H9 (cell line): ENCODE measurements at regions not wholly inside any gene's neighbourhood (a gene's known extent, or its start where the extent isn't known, plus 50 kb on each side); places are given as distances from the start of the nearest gene placed in this dataset.

Experiments used
- DNase-seq: peaks from one replicate; pipeline ENCODE4 v3.0.0-alpha.2; 2017
- H2AFZ ChIP-seq: one replicate; pipeline ENCODE4 v1.6.1; 2013; ENCODE audit warnings: mild to moderate bottlenecking, low read length, control low read depth, moderate library complexity
- H2AK5ac ChIP-seq: 2 replicates; pipeline ENCODE4 v1.6.1; 2013; ENCODE audit warnings: low read length, control low read depth, mixed read lengths; ENCODE audit not compliant: insufficient read length
- H2BK120ac ChIP-seq: one replicate; pipeline ENCODE4 v1.6.1; 2013; ENCODE audit warnings: low read depth, mild to moderate bottlenecking, low read length, control low read depth, inconsistent platforms; ENCODE audit not compliant: poor library complexity, severe bottlenecking
- H2BK12ac ChIP-seq: 2 replicates; pipeline ENCODE4 v1.6.1; 2013; ENCODE audit warnings: low read length, control low read depth, mixed read lengths, low read depth; ENCODE audit not compliant: insufficient read length
- H2BK15ac ChIP-seq: 2 replicates; pipeline ENCODE4 v1.6.1; 2013; ENCODE audit warnings: low read depth, low read length, control low read depth
- H2BK20ac ChIP-seq: one replicate; pipeline ENCODE4 v1.6.1; 2013; ENCODE audit warnings: low read depth, mild to moderate bottlenecking, low read length, control low read depth, inconsistent platforms; ENCODE audit not compliant: poor library complexity, severe bottlenecking
- H2BK5ac ChIP-seq: 2 replicates; pipeline ENCODE4 v1.6.1; 2013; ENCODE audit warnings: low read length, control low read depth, mixed read lengths; ENCODE audit not compliant: insufficient read length
- H3K14ac ChIP-seq: 2 replicates; pipeline ENCODE4 v1.6.1; 2013; ENCODE audit warnings: low read length, control low read depth; ENCODE audit not compliant: insufficient read depth
- H3K18ac ChIP-seq: 2 replicates; pipeline ENCODE4 v1.6.1; 2013; ENCODE audit warnings: low read depth, mild to moderate bottlenecking, mixed read lengths, low read length, control low read depth; ENCODE audit not compliant: insufficient read length
- H3K23ac ChIP-seq: 2 replicates; pipeline ENCODE4 v1.6.1; 2013; ENCODE audit warnings: low read length, control low read depth, mixed read lengths, low read depth; ENCODE audit not compliant: insufficient read length
- H3K23me2 ChIP-seq: 2 replicates; pipeline ENCODE4 v1.6.1; 2013; ENCODE audit warnings: low read depth, mild to moderate bottlenecking, mixed read lengths, low read length, control low read depth; ENCODE audit not compliant: insufficient read length, poor library complexity, severe bottlenecking
- H3K27ac ChIP-seq: 2 replicates; pipeline ENCODE4 v1.5.1; 2013; ENCODE audit warnings: low read length, control low read depth, mixed read lengths, low read depth; ENCODE audit not compliant: insufficient read length
- H3K27me3 ChIP-seq: 2 replicates; pipeline ENCODE4 v1.6.1; 2013; ENCODE audit warnings: low read length, control low read depth, inconsistent platforms; ENCODE audit not compliant: insufficient read depth
- H3K4ac ChIP-seq: 2 replicates; pipeline ENCODE4 v1.6.1; 2013; ENCODE audit warnings: low read depth, mild to moderate bottlenecking, control low read depth, inconsistent platforms, low read length, moderate library complexity
- H3K4me1 ChIP-seq: 2 replicates; pipeline ENCODE4 v1.6.1; 2013; ENCODE audit warnings: low read length, control low read depth, inconsistent platforms; ENCODE audit not compliant: insufficient read depth
- H3K4me2 ChIP-seq: 2 replicates; pipeline ENCODE4 v1.6.1; 2013; ENCODE audit warnings: low read length, control low read depth, mixed read lengths; ENCODE audit not compliant: insufficient read length, insufficient read depth
- H3K56ac ChIP-seq: 2 replicates; pipeline ENCODE4 v1.6.1; 2013; ENCODE audit warnings: low read depth, mild to moderate bottlenecking, mixed read lengths, low read length, control low read depth; ENCODE audit not compliant: insufficient read length
- H3K79me1 ChIP-seq: 2 replicates; pipeline ENCODE4 v1.6.1; 2013; ENCODE audit warnings: low read depth, mild to moderate bottlenecking, moderate library complexity, low read length, control low read depth, inconsistent platforms; ENCODE audit not compliant: insufficient read depth, poor library complexity, severe bottlenecking
- H3K79me2 ChIP-seq: 2 replicates; pipeline ENCODE4 v1.6.1; 2013; ENCODE audit warnings: low read length, control low read depth, inconsistent platforms; ENCODE audit not compliant: insufficient read depth
- H3K9ac ChIP-seq: 2 replicates; pipeline ENCODE4 v1.6.1; 2013; ENCODE audit warnings: low read length, control low read depth, mixed read lengths; ENCODE audit not compliant: insufficient read length; ENCODE audit errors: extremely low read depth
- H3K9me3 ChIP-seq: one replicate; pipeline ENCODE4 v1.6.1; 2013; ENCODE audit warnings: low read depth, low read length, inconsistent platforms; ENCODE audit not compliant: control insufficient read depth
- H3T11ph ChIP-seq: one replicate; pipeline ENCODE4 v1.6.1; 2013; ENCODE audit warnings: mild to moderate bottlenecking, low read length, control low read depth, inconsistent platforms
- H4K20me1 ChIP-seq: one replicate; pipeline ENCODE4 v1.6.1; 2013; ENCODE audit not compliant: control insufficient read depth, insufficient read length, insufficient read depth
- H4K5ac ChIP-seq: 2 replicates; pipeline ENCODE4 v1.6.1; 2013; ENCODE audit warnings: low read depth, mild to moderate bottlenecking, mixed read lengths, low read length, control low read depth; ENCODE audit not compliant: insufficient read length
- H4K8ac ChIP-seq: replicated peaks from 2 replicates; pipeline ENCODE4 v1.6.1; 2013; ENCODE audit warnings: low read length, control low read depth, mixed read lengths, low read depth; ENCODE audit not compliant: insufficient read length
- H4K91ac ChIP-seq: 2 replicates; pipeline ENCODE4 v1.6.1; 2013; ENCODE audit warnings: low read depth, mild to moderate bottlenecking, moderate library complexity, mixed read lengths, low read length, control low read depth; ENCODE audit not compliant: insufficient read length
- H3K27ac Mint-ChIP-seq, 3 experiments: 2 replicates in 2 of 3; 3 replicates in 1 of 3; pipeline ENCODE4 v1.8.0; 2020 to 2021; ENCODE audit warnings: mixed read lengths in 3 of 3, mild to moderate bottlenecking in 1 of 3, moderate library complexity in 1 of 3
- H3K27me3 Mint-ChIP-seq: 2 replicates; pipeline ENCODE4 v1.8.0; 2021; ENCODE audit warnings: low read depth, mild to moderate bottlenecking, moderate library complexity, mixed read lengths
- H3K36me3 Mint-ChIP-seq, 3 experiments: 2 replicates in 2 of 3; 3 replicates in 1 of 3; pipeline ENCODE4 v1.8.0; 2020 to 2021; ENCODE audit warnings: low read depth in 3 of 3, mixed read lengths in 3 of 3; ENCODE audit not compliant: insufficient read depth in 1 of 3
- H3K4me1 Mint-ChIP-seq, 2 experiments: 2 replicates each; pipeline ENCODE4 v1.8.0; 2020; ENCODE audit warnings: mixed read lengths in 2 of 2
- H3K4me3 Mint-ChIP-seq, 2 experiments: 2 replicates in 1 of 2; 3 replicates in 1 of 2; pipeline ENCODE4 v1.8.0; 2020 to 2021; ENCODE audit warnings: mild to moderate bottlenecking in 2 of 2, mixed read lengths in 2 of 2, moderate library complexity in 1 of 2
- H3K9me3 Mint-ChIP-seq, 2 experiments: 2 replicates in 1 of 2; 3 replicates in 1 of 2; pipeline ENCODE4 v1.8.0; 2020; ENCODE audit warnings: mild to moderate bottlenecking in 2 of 2, mixed read lengths in 2 of 2, moderate library complexity in 1 of 2
- WGBS: extraction: QIAGEN DNeasy Blood & Tissue Kit; methylation state at CpG from one replicate; pipeline ENCODE4 v1.1.7; 2013; ENCODE audit warnings: missing lambda C conversion rate, low lambda C conversion rate, mixed read lengths; ENCODE audit not compliant: insufficient read length; ENCODE audit errors: extremely low coverage; 5-methylcytosine and 5-hydroxymethylcytosine counted together
- TF ChIP-seq, protein P1 (sequence below): fragments of 200-600 bp; sonication (generic); conservative IDR thresholded peaks from 3 replicates; pipeline ENCODE4 v1.8.0; 2021; ENCODE audit warnings: antibody characterized with exemption, mild to moderate bottlenecking

DNA sequence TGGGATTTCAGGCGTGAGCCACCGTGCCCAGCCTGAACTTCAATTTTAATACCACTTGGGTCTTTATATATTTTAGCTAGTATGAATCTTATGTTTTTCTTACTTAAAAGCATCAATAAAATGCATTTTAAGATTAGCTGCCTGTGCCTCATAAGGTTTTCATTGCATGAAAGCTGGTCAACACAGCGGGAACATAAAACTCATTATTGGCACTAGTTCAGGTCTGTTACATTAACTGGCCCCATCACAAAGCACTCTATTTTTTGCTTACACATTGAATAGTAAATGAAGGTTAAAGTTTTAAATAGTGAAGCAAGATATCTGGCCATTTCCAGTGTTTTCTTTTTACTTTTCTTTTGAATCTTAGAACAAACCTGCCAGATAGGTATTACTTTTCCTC, 145.6 kb upstream of the LYSMD4 start:
- H3K27ac Mint-ChIP-seq = no peak overlapping the region
- no peaks in the 10 kb centered on the region for H3K4me1 ChIP-seq
- H2BK120ac ChIP-seq = no peak overlapping the region
- no peak overlapping the region for H2BK15ac ChIP-seq
- no peak overlapping the region for H4K91ac ChIP-seq
- H2AFZ ChIP-seq = no peak overlapping the region
- no peak overlapping the region for H3K18ac ChIP-seq
- H3K27me3 ChIP-seq = no peaks in the 10 kb centered on the region
- no peak overlapping the region for H3K4me3 Mint-ChIP-seq
- H3K56ac ChIP-seq = no peak overlapping the region
- H3K14ac ChIP-seq = no peak overlapping the region
- H3K27me3 Mint-ChIP-seq = no peaks in the 10 kb centered on the region; the same call in 1 of the 2 replicates
- no peak overlapping the region for H4K8ac ChIP-seq
- no peak overlapping the region for H3K4ac ChIP-seq
- no peak overlapping the region for H3K4me2 ChIP-seq
- TF ChIP-seq, protein P1, sequence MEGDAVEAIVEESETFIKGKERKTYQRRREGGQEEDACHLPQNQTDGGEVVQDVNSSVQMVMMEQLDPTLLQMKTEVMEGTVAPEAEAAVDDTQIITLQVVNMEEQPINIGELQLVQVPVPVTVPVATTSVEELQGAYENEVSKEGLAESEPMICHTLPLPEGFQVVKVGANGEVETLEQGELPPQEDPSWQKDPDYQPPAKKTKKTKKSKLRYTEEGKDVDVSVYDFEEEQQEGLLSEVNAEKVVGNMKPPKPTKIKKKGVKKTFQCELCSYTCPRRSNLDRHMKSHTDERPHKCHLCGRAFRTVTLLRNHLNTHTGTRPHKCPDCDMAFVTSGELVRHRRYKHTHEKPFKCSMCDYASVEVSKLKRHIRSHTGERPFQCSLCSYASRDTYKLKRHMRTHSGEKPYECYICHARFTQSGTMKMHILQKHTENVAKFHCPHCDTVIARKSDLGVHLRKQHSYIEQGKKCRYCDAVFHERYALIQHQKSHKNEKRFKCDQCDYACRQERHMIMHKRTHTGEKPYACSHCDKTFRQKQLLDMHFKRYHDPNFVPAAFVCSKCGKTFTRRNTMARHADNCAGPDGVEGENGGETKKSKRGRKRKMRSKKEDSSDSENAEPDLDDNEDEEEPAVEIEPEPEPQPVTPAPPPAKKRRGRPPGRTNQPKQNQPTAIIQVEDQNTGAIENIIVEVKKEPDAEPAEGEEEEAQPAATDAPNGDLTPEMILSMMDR = no peak
- no peak overlapping the region for H3T11ph ChIP-seq
- no peaks in the 10 kb centered on the region for H3K4me1 Mint-ChIP-seq
- no peak overlapping the region for H3K23ac ChIP-seq
- H3K9ac ChIP-seq = no peak overlapping the region
- H2BK12ac ChIP-seq = no peak overlapping the region
- no peaks in the 10 kb centered on the region for H3K23me2 ChIP-seq
- H3K27ac ChIP-seq = no peak overlapping the region
- H4K20me1 ChIP-seq = no peaks in the 10 kb centered on the region
- no peak overlapping the region for H2BK5ac ChIP-seq
- H2AK5ac ChIP-seq = no peak overlapping the region
- no peaks in the 10 kb centered on the region for H3K79me1 ChIP-seq
- H3K9me3 Mint-ChIP-seq = peaks cover 0 to 6% of the 10 kb centered on the region in 2 experiments; a peak in 3 of 5 replicates
- no peaks in the 10 kb centered on the region for H3K79me2 ChIP-seq
- no peaks in the 10 kb centered on the region for H3K9me3 ChIP-seq
- no peaks in the 10 kb centered on the region for H3K36me3 Mint-ChIP-seq
- DNase-seq = no peak
- WGBS = no CpG with 5 or more reads among the region's 3 CpGs
- no peak overlapping the region for H4K5ac ChIP-seq
- no peak overlapping the region for H2BK20ac ChIP-seq
